ENCODE measurements at regions not wholly inside any gene's neighbourhood (a gene's known extent, or its start where the extent isn't known, plus 50 kb on each side); places are given as distances from the start of the nearest gene placed in this dataset.

GRCh38 chr4:63831590-63832155, 577.6 kb downstream of the TECRL start:
- Histone ChIP-seq H3K4me1 (no peaks in the 10 kb centered on the region), H3K36me3 (no peaks in the 10 kb centered on the region), H3K9me3 (peaks cover 0 to 18% (median 0%) of the 10 kb centered on the region in 8 donors), H3K27ac (no peak overlapping the region), H3K4me3 (no peak overlapping the region), H3K27me3 (replicated peaks in 1 of 7) (no peaks in the 10 kb centered on the region)
- 74 to 87% (median 78%) methylated on average over 2 of the region's 2 CpGs; no CpG with 5 or more reads in 1 of the 5 donors for WGBS, 5 donors
- TF ChIP-seq POLR2AphosphoS5 (IDR thresholded peaks at IDR 0.05) (no peak), POLR2A (IDR thresholded peaks at IDR 0.05) (no peak), CTCF (IDR thresholded peaks at IDR 0.05 in 8 of 11, conservative IDR thresholded peaks at IDR 0.05 in 3 of 11) (no peak)
- no peak for DNase-seq
- intact Hi-C loops (cut with DNase I; ENCODE audit: low total_unique reads), result no loop called here

- DNase-seq, result peak; percentile 19
- WGBS, 5 donors, result 81 to 89% (median 84%) methylated on average over 11 of the region's 11 CpGs
- no peaks in the 10 kb centered on the region for H3K36me3 ChIP-seq
- no peak for TF ChIP-seq POLR2AphosphoS5 (IDR thresholded peaks at IDR 0.05)
- TF ChIP-seq POLR2A (IDR thresholded peaks at IDR 0.05), result no peak
- TF ChIP-seq CTCF (IDR thresholded peaks at IDR 0.05 in 8 of 11, conservative IDR thresholded peaks at IDR 0.05 in 3 of 11), result no peak
- peaks cover 0 to 23% (median 1%) of the 10 kb centered on the region in 8 donors for H3K9me3 ChIP-seq
- no peak overlapping the region for H3K27ac ChIP-seq
- no peaks in the 10 kb centered on the region for H3K27me3 ChIP-seq (replicated peaks in 1 of 7)
- no peaks in the 10 kb centered on the region for H3K4me1 ChIP-seq
- intact Hi-C loops (cut with DNase I; ENCODE audit: low total_unique reads), result no loop called here
- H3K4me3 ChIP-seq, result no peak overlapping the region
Measured at GRCh38 chr4:63817196-63817865, 591.9 kb downstream of the TECRL start.

- intact Hi-C loops (cut with DNase I; ENCODE audit: low total_unique reads), result no loop called here
- Histone ChIP-seq H3K27me3 (replicated peaks in 1 of 7) (no peaks in the 10 kb centered on the region), H3K36me3 (no peaks in the 10 kb centered on the region), H3K4me1 (no peaks in the 10 kb centered on the region), H3K27ac (no peak overlapping the region), H3K9me3 (peaks cover 0 to 33% (median 3%) of the 10 kb centered on the region in 8 donors), H3K4me3 (no peak overlapping the region)
- DNase-seq, result peak; percentile 42
- 86 to 94% (median 87%) methylated on average over 4 of the region's 4 CpGs for WGBS, 5 donors
- no peak for TF ChIP-seq CTCF (IDR thresholded peaks at IDR 0.05 in 8 of 11, conservative IDR thresholded peaks at IDR 0.05 in 3 of 11)
- no peak for TF ChIP-seq POLR2A (IDR thresholded peaks at IDR 0.05)
- TF ChIP-seq POLR2AphosphoS5 (IDR thresholded peaks at IDR 0.05), result no peak
Measured at GRCh38 chr4:63814171-63814964, 594.9 kb downstream of the TECRL start.

- no peaks in the 10 kb centered on the region for H3K9me3 ChIP-seq
- intact Hi-C loops (cut with DNase I; ENCODE audit: low total_unique reads), result no loop called here
- H3K27ac ChIP-seq, result no peak overlapping the region
- no peak for TF ChIP-seq POLR2AphosphoS5 (IDR thresholded peaks at IDR 0.05)
- TF ChIP-seq POLR2A (IDR thresholded peaks at IDR 0.05), result no peak
- no peak for TF ChIP-seq CTCF (IDR thresholded peaks at IDR 0.05 in 8 of 11, conservative IDR thresholded peaks at IDR 0.05 in 3 of 11)
- WGBS, 5 donors, result 46 to 89% (median 81%) methylated on average over 2 of the region's 2 CpGs
- H3K36me3 ChIP-seq, result no peaks in the 10 kb centered on the region
- H3K4me1 ChIP-seq, result no peaks in the 10 kb centered on the region
- no peak overlapping the region for H3K4me3 ChIP-seq
- H3K27me3 ChIP-seq (replicated peaks in 1 of 7), result no peaks in the 10 kb centered on the region
- no peak for DNase-seq
Measured at GRCh38 chr4:63799166-63799565, 610.1 kb downstream of the TECRL start.
